ENCODE measurements at regions not wholly inside any gene's neighbourhood (a gene's known extent, or its start where the extent isn't known, plus 50 kb on each side); places are given as distances from the start of the nearest gene placed in this dataset.
"Not testable (repeated sequence)": the region's sequence is repeated elsewhere in the genome, so short reads cannot be mapped to it uniquely, and the experiment has no call there.

- in situ Hi-C loops (cut with HindIII; ENCODE audit: low sequenced_read_pairs): no loop called here
- no peak for DNase-seq (ENCODE audit: low spot score)
Measured at GRCh38 chr2:237232166-237232565, 146.5 kb downstream of the COPS8 start.

GRCh38 chr2:237234268-237234667 lies 148.6 kb downstream of the COPS8 start:
- DNase-seq (ENCODE audit: low spot score): no peak
- in situ Hi-C loops (cut with HindIII; ENCODE audit: low sequenced_read_pairs): no loop called here

- in situ Hi-C loops (cut with HindIII; ENCODE audit: low sequenced_read_pairs): no loop called here
- DNase-seq (ENCODE audit: low spot score): peak; percentile 42
Measured at GRCh38 chr2:237235383-237236095, 149.8 kb downstream of the COPS8 start.

- in situ Hi-C loops (cut with HindIII; ENCODE audit: low sequenced_read_pairs): no loop called here
- no peak for DNase-seq (ENCODE audit: low spot score)
Measured at GRCh38 chr2:237236188-237236587, 150.5 kb downstream of the COPS8 start.

GRCh38 chr2:237238249-237238648 lies 152.6 kb downstream of the COPS8 start:
- in situ Hi-C loops (cut with HindIII; ENCODE audit: low sequenced_read_pairs): no loop called here
- no peak for DNase-seq (ENCODE audit: low spot score)

- in situ Hi-C loops (cut with HindIII; ENCODE audit: low sequenced_read_pairs): no loop called here
- no peak for DNase-seq (ENCODE audit: low spot score)
Measured at GRCh38 chr2:237240252-237240651, 154.6 kb downstream of the COPS8 start.

GRCh38 chr2:237240868-237241267 lies 155.2 kb downstream of the COPS8 start:
- in situ Hi-C loops (cut with HindIII; ENCODE audit: low sequenced_read_pairs); DNase-seq (ENCODE audit: low spot score): not testable (repeated sequence)

GRCh38 chr2:237242091-237242536 lies 156.4 kb downstream of the COPS8 start:
- in situ Hi-C loops (cut with HindIII; ENCODE audit: low sequenced_read_pairs): no loop called here
- no peak for DNase-seq (ENCODE audit: low spot score)

GRCh38 chr2:237243487-237243886 lies 157.8 kb downstream of the COPS8 start:
- DNase-seq (ENCODE audit: low spot score): no peak
- in situ Hi-C loops (cut with HindIII; ENCODE audit: low sequenced_read_pairs): no loop called here

GRCh38 chr2:237244178-237244577 lies 158.5 kb downstream of the COPS8 start:
- no peak for DNase-seq (ENCODE audit: low spot score)
- in situ Hi-C loops (cut with HindIII; ENCODE audit: low sequenced_read_pairs): no loop called here

- DNase-seq (ENCODE audit: low spot score): no peak
- in situ Hi-C loops (cut with HindIII; ENCODE audit: low sequenced_read_pairs): no loop called here
Measured at GRCh38 chr2:237244976-237245646, 159.4 kb downstream of the COPS8 start.

- DNase-seq (ENCODE audit: low spot score): no peak
- in situ Hi-C loops (cut with HindIII; ENCODE audit: low sequenced_read_pairs): no loop called here
Measured at GRCh38 chr2:237250599-237250998, 163.4 kb downstream of the COL6A3 start.

- in situ Hi-C loops (cut with HindIII; ENCODE audit: low sequenced_read_pairs): no loop called here
- no peak for DNase-seq (ENCODE audit: low spot score)
Measured at GRCh38 chr2:237251986-237252385, 162.0 kb downstream of the COL6A3 start.

- in situ Hi-C loops (cut with HindIII; ENCODE audit: low sequenced_read_pairs): no loop called here
- DNase-seq (ENCODE audit: low spot score): no peak
Measured at GRCh38 chr2:237253046-237253702, 160.8 kb downstream of the COL6A3 start.

GRCh38 chr2:237254369-237254861 lies 159.5 kb downstream of the COL6A3 start:
- no peak for DNase-seq (ENCODE audit: low spot score)
- in situ Hi-C loops (cut with HindIII; ENCODE audit: low sequenced_read_pairs): no loop called here

GRCh38 chr2:237254911-237255578 lies 158.9 kb downstream of the COL6A3 start:
- in situ Hi-C loops (cut with HindIII; ENCODE audit: low sequenced_read_pairs): no loop called here
- no peak for DNase-seq (ENCODE audit: low spot score)

- in situ Hi-C loops (cut with HindIII; ENCODE audit: low sequenced_read_pairs): no loop called here
- DNase-seq (ENCODE audit: low spot score): no peak
Measured at GRCh38 chr2:237256887-237257286, 157.1 kb downstream of the COL6A3 start.

- in situ Hi-C loops (cut with HindIII; ENCODE audit: low sequenced_read_pairs): no loop called here
- no peak for DNase-seq (ENCODE audit: low spot score)
Measured at GRCh38 chr2:237257471-237257951, 156.5 kb downstream of the COL6A3 start.

- in situ Hi-C loops (cut with HindIII; ENCODE audit: low sequenced_read_pairs): no loop called here
- no peak for DNase-seq (ENCODE audit: low spot score)
Measured at GRCh38 chr2:237258116-237258515, 155.8 kb downstream of the COL6A3 start.
